ENCODE measurements at regions not wholly inside any gene's neighbourhood (a gene's known extent, or its start where the extent isn't known, plus 50 kb on each side); places are given as distances from the start of the nearest gene placed in this dataset.

DNA sequence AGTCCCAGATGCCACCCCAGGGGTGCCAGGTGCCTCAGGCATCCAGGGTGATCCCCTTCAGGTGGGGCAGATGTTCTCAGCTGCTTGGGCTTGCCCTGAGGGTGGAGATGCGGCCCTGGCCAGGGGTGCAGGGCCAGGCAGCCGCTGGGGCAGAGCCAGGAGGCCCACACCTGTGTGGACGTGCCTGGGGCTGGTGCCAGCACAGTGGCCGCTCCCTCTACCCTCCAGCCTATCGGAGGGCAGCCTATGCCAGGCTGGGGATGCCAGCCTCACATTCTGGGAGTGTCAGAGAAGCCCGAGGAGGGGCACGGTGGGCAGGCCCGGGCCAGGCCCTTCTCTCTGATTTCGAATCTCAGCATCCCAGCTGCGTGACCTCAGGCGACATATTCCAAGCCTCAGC, 96.5 kb upstream of the WNT4 start:
- H3K79me2 ChIP-seq (ENCODE audit: insufficient read depth, low read length), result no peaks in the 10 kb centered on the region
- H3K36me3 ChIP-seq (ENCODE audit: insufficient read depth, low read length), result no peaks in the 10 kb centered on the region
- no peak overlapping the region for H3K4me3 ChIP-seq (ENCODE audit: low read depth, low read length, poor library complexity, severe bottlenecking)
- H3K4me1 ChIP-seq (ENCODE audit: insufficient read depth, low read length, severe bottlenecking), result no peaks in the 10 kb centered on the region
- no peaks in the 10 kb centered on the region for H3F3A ChIP-seq (ENCODE audit: insufficient read depth, low read length)
- H4K20me1 ChIP-seq (ENCODE audit: insufficient read depth, low read length), result no peaks in the 10 kb centered on the region
- H3K27me3 ChIP-seq (ENCODE audit: insufficient read depth, low read length), result 0 out of 2 replicates have a peak, but pooled peaks cover 3% of the 10 kb centered on the region
- H3K9ac ChIP-seq (ENCODE audit: low read length), result no peak overlapping the region
- no peak overlapping the region for H3K4me2 ChIP-seq (ENCODE audit: low read length)
- TF ChIP-seq, protein P1, sequence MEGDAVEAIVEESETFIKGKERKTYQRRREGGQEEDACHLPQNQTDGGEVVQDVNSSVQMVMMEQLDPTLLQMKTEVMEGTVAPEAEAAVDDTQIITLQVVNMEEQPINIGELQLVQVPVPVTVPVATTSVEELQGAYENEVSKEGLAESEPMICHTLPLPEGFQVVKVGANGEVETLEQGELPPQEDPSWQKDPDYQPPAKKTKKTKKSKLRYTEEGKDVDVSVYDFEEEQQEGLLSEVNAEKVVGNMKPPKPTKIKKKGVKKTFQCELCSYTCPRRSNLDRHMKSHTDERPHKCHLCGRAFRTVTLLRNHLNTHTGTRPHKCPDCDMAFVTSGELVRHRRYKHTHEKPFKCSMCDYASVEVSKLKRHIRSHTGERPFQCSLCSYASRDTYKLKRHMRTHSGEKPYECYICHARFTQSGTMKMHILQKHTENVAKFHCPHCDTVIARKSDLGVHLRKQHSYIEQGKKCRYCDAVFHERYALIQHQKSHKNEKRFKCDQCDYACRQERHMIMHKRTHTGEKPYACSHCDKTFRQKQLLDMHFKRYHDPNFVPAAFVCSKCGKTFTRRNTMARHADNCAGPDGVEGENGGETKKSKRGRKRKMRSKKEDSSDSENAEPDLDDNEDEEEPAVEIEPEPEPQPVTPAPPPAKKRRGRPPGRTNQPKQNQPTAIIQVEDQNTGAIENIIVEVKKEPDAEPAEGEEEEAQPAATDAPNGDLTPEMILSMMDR (IDR thresholded peaks at IDR 0.05; ENCODE audit: low read length), result no peak
- no peak for TF ChIP-seq EZH2 (IDR thresholded peaks at IDR 0.05; ENCODE audit: borderline replicate concordance, low read length)
- H2AFZ ChIP-seq (ENCODE audit: low read length), result no peak overlapping the region
- H3K9me3 ChIP-seq (ENCODE audit: low read length), result no peaks in the 10 kb centered on the region
- no peaks in the 10 kb centered on the region for H3K9me2 ChIP-seq (ENCODE audit: low read depth, low read length)
- H3K27ac ChIP-seq (ENCODE audit: low read depth, low read length, poor library complexity, severe bottlenecking), result no peak overlapping the region

DNA sequence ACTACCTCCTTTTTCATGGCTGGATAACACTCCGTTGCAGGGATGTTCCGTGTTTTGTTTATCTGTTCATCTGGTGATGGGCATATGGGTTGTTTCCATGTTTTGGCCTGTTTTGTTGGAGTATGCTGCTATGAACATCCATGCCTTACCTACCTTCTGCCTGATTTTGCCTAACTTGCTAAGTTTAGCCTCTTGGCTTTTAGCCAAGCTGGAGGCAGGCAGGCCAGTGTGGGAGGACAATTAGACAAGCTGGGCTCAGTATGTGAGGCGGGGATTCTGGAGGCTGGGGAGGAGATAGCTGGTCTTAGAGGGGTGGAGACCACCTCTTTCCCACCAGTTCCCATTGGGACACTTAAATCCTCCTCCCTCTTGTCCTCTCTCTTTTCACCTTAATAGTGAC, 98.4 kb upstream of the WNT4 start:
- Histone ChIP-seq H3K27me3 (ENCODE audit: insufficient read depth, low read length) (0 out of 2 replicates have a peak, but pooled peaks cover 3% of the 10 kb centered on the region), H4K20me1 (ENCODE audit: insufficient read depth, low read length) (no peaks in the 10 kb centered on the region), H3K4me1 (ENCODE audit: insufficient read depth, low read length, severe bottlenecking) (no peaks in the 10 kb centered on the region), H3K4me3 (ENCODE audit: low read depth, low read length, poor library complexity, severe bottlenecking) (no peak overlapping the region), H3K9me3 (ENCODE audit: low read length) (no peaks in the 10 kb centered on the region), H2AFZ (ENCODE audit: low read length) (no peak overlapping the region), H3K36me3 (ENCODE audit: insufficient read depth, low read length) (no peaks in the 10 kb centered on the region), H3K9me2 (ENCODE audit: low read depth, low read length) (no peaks in the 10 kb centered on the region), H3K9ac (ENCODE audit: low read length) (no peak overlapping the region), H3K4me2 (ENCODE audit: low read length) (no peak overlapping the region), H3F3A (ENCODE audit: insufficient read depth, low read length) (no peaks in the 10 kb centered on the region), H3K79me2 (ENCODE audit: insufficient read depth, low read length) (no peaks in the 10 kb centered on the region), H3K27ac (ENCODE audit: low read depth, low read length, poor library complexity, severe bottlenecking) (no peak overlapping the region)
- no peak for TF ChIP-seq EZH2 (IDR thresholded peaks at IDR 0.05; ENCODE audit: borderline replicate concordance, low read length)
- TF ChIP-seq, protein P1 (IDR thresholded peaks at IDR 0.05; ENCODE audit: low read length), result no peak

DNA sequence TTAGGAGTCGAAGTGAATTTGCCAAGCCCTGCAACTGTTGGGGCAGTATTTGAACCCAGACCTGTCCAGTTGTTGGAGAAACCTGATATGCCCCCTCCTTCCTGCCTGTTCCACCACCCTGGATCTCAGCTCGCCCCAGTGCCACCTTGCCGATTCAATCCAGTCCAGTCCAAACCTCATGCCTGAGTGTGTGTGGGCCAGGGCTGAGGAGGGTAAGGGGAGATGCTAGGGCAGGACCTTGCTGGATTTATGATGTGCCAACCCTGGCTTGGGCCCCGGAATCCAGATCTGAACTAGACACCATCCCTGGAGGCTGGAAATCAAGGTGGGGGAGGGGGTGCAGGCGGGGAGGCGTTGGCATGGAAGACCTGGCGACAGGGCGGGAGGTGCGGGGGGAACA, 98.9 kb upstream of the WNT4 start:
- Histone ChIP-seq H3K9me2 (ENCODE audit: low read depth, low read length) (no peaks in the 10 kb centered on the region), H3F3A (ENCODE audit: insufficient read depth, low read length) (no peaks in the 10 kb centered on the region), H3K36me3 (ENCODE audit: insufficient read depth, low read length) (no peaks in the 10 kb centered on the region), H3K27ac (ENCODE audit: low read depth, low read length, poor library complexity, severe bottlenecking) (no peak overlapping the region), H3K4me2 (ENCODE audit: low read length) (no peak overlapping the region), H2AFZ (ENCODE audit: low read length) (no peak overlapping the region), H3K4me3 (ENCODE audit: low read depth, low read length, poor library complexity, severe bottlenecking) (no peak overlapping the region), H4K20me1 (ENCODE audit: insufficient read depth, low read length) (no peaks in the 10 kb centered on the region), H3K79me2 (ENCODE audit: insufficient read depth, low read length) (no peaks in the 10 kb centered on the region), H3K9ac (ENCODE audit: low read length) (no peak overlapping the region), H3K27me3 (ENCODE audit: insufficient read depth, low read length) (0 out of 2 replicates have a peak, but pooled peaks cover 3% of the 10 kb centered on the region), H3K4me1 (ENCODE audit: insufficient read depth, low read length, severe bottlenecking) (no peaks in the 10 kb centered on the region), H3K9me3 (ENCODE audit: low read length) (no peaks in the 10 kb centered on the region)
- TF ChIP-seq EZH2 (IDR thresholded peaks at IDR 0.05; ENCODE audit: borderline replicate concordance, low read length), result no peak
- TF ChIP-seq, protein P1 (IDR thresholded peaks at IDR 0.05; ENCODE audit: low read length), result no peak

All from OCI-LY1 (cell line).